22Rv1 (cell line): ENCODE measurements at regions not wholly inside any gene's neighbourhood (a gene's known extent, or its start where the extent isn't known, plus 50 kb on each side); places are given as distances from the start of the nearest gene placed in this dataset.

ENCODE experiments used
- CTCF ChIP-seq: fragments of 450-650 bp; IDR thresholded peaks from 2 replicates; pipeline ENCODE4 v1.5.1; 2017; ENCODE audit warnings: mild to moderate bottlenecking
- ZFX ChIP-seq: fragments of 450-650 bp; IDR thresholded peaks from 2 replicates; pipeline ENCODE4 v1.6.1; 2017; ENCODE audit warnings: antibody characterized with exemption, borderline replicate concordance

- TF ChIP-seq CTCF (no peak), ZFX (no peak)
Measured at GRCh38 chr5:107119656-107120055, 551.1 kb downstream of the EFNA5 start.
